DMS79 treated with DMSO at 0.1 percent for 48 hours (cell line): ENCODE measurements at regions not wholly inside any gene's neighbourhood (a gene's known extent, or its start where the extent isn't known, plus 50 kb on each side); places are given as distances from the start of the nearest gene placed in this dataset.
"Not testable (repeated sequence)": the region's sequence is repeated elsewhere in the genome, so short reads cannot be mapped to it uniquely, and the experiment has no call there.

ENCODE experiments used
- DNase-seq: peaks from one replicate; lab custom pipeline; 2025; lab: John Stamatoyannopoulos, UW

DNA sequence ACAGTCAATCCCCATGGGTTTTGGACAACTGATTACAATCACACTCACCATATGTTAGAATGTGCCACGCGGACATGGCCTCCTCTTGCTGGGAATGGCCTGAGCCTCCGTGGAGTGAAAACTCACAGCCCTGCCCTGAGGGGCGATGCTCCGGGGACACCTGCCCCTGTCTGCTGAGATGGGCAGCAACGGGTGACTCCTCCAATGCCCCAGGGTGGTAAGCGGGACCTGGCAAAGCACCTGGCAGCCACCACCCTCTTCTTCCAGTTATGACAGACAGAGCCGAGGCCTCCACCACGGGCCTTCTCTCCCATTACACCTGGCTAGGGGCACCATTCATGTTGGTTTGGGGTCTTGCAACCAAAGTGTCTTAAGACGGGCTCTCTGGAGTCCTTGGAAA, 94.9 kb upstream of the COL5A1 start:
- DNase-seq = no peak

DNA sequence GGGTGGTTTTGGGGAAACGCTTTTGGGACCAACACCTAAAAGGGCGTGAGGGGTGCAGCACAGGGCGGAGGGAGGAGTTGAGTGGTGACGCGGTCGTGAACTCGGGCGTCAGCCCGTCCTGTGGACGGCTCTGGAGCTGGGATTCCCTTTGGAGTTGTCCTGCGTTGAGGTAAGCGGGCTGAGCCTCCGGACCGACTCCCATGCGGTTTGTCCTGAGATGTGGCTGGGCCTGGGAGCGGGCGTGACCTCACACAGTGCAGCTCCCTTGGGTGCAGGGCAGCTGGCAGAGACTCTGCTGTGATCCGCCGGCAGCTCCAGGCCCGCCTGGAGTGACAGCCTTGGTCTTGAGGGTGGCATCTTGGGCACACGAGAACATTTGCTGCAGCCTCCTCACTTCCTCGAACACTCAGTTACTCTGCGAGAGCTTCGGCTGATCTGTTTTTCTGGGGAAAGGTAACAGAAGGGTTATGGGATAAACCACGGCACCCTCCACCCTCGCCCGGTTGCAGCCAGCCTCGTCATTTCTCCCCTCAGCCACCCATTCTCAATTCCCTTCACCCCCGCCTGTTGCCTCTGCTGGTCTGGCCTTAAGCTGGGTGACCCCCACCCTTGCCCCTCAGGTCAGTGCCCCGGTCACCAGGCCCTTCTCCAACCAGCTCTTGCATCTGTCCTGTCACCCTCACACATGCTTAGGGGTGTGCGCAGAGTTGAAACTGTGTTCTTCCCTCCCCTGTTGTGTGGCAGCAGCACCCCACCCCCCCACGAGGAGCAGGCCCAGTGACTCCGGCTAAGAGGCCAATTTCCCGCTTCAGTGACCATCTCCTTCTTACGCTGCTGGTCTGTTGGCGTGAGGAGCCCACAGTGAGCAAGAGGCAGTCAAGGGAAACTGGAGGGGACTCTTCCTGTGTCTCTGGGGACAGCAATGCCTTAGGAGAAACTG, 94.2 kb upstream of the COL5A1 start:
- DNase-seq = peak; percentile 31

DNA sequence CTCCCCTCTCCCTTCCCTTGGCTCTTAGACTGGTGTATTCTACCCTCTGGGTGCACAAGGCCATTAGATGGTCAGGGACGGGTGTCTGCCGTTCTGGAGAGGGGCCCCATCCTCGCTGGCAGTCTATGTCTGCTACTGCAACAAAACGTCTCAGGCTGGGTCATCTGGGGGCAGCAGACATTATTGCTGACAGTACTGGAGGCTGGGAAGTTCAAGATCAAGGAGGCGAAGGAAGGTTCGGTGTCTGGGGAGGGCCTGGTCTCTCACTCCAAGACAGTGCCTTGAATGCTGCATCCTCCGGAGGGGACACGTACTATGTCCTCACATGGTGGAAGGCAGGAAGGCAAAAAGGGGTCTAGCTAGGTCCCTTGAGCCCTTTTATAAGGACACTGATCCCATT, 93.4 kb upstream of the COL5A1 start:
- no peak for DNase-seq

DNA sequence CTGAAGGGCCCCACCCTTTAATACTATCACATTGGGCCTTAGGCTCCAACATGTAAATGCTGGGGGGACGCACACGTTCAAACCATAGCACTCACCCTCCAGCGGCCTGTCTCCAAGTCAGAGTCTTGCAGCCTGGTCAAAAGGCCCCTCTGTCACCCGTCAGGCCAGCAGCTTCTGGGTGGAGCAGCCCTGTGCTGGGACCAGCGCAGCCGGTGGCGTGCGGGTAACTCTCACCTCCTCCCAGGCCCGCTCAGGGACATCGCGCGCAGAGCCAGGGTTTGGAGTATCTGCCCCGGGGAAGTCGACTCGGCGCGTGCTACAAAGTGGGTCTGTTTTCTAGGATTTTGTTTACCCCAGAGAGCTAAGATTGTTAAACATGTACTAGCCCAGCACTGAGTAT, 93.0 kb upstream of the COL5A1 start:
- no peak for DNase-seq

DNA sequence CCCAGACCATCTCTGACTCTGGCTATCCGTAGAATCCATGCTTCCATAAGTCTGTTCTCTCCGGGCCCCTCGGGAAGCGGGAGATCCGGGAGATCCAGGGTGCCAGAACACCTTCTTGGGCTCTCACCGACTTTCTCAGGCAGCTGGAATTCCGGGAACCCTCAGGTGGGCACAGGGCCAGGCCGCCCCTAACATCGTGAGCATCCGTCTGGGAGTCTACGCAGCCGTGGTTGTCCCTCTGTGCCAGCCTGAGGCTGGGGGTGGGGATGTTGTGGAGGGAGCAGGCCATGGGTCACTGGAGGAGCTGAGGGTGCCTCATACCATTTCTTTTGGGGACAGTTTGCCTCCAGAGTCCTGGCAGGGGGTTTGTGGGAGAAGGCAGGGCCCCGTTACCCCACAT, 92.3 kb upstream of the COL5A1 start:
- DNase-seq = no peak

DNA sequence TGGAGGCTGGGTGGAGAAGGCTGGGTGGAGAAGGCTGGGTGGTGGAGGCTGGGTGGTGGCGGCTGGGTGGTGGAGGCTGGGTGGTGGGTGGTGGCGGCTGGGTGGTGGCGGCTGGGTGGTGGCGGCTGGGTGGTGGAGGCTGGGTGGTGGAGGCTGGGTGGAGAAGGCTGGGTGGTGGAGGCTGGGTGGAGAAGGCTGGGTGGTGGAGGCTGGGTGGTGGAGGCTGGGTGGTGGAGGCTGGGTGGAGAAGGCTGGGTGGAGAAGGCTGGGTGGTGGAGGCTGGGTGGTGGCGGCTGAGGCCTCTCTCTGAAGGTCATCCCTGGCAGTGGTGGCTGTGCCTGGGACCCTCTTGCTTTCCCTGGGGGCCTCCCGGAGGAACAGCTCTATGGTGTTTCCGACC, 91.5 kb upstream of the COL5A1 start:
- DNase-seq = not testable (repeated sequence)

DNA sequence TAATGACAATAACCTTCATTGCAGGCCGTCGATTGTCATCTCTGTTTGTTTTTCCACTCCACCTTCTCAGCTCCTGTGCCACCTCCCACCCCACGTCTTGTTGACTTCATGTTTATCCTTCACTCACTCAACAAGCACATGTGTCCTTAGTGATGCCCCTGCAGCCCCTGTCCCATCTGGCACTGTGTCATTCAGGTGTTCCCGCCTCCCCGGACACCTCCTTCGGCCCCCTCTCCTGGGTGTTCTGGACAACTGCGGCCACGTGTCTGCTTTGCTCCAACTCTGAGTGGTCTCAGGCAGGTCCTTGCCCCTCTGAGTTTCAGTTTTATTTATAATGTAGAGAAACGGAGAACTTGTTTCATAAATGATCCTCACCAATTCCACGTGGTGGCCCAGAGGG, 91.0 kb upstream of the COL5A1 start:
- no peak for DNase-seq

DNA sequence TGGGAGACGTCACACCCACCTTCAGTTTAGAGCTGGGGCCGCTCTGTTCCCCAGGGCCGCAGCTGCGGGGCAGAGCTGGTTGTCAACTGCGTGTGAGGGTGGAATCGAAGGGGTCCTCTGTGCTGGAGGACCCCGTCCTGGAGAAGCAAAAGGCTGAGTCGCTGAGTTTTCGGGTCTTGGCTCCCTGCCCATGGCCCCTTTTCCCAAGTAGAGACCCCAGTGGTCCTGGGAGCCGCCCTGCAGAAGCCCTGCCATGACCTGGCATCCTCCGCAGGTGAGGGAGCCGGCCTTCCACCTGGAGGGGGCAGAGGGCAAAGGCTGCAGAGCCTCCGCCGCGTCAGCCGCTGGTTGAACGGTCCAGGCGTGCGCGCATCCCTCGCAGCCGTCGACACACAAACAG, 90.4 kb upstream of the COL5A1 start:
- DNase-seq = no peak

DNA sequence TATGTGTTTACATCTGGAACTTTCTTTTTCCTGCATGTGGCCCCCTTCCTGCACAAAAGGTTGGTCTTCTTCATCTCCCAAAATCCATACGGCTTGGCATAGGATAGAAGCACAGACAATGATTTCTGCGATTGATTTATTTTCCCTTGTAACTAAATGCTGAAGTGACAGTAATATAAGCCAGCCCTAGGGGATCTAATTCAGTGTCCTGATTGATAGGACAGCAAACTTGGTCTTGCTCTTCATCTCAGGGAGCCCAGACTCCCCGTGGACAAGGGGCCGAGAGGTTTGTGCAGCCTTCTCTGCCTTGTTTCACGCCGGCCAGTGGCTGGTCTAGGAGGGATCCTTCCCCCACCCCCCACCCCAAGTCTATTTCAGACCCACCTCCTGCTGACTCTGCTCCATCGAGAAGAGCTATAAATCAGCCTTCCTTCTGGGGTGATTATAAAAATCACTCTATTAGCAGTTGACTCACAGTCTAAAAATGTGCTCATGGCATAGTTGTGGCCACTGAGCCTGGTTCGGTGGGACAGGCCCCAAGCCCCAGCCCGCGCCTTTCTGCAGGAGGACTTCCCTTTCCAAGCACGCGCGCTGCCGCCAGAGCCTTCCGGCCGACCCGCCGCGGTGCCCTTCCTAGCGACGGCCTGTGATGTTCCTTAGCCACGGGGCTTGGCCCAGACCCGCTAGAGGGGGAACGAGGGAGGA, 89.8 kb upstream of the COL5A1 start:
- no peak for DNase-seq

DNA sequence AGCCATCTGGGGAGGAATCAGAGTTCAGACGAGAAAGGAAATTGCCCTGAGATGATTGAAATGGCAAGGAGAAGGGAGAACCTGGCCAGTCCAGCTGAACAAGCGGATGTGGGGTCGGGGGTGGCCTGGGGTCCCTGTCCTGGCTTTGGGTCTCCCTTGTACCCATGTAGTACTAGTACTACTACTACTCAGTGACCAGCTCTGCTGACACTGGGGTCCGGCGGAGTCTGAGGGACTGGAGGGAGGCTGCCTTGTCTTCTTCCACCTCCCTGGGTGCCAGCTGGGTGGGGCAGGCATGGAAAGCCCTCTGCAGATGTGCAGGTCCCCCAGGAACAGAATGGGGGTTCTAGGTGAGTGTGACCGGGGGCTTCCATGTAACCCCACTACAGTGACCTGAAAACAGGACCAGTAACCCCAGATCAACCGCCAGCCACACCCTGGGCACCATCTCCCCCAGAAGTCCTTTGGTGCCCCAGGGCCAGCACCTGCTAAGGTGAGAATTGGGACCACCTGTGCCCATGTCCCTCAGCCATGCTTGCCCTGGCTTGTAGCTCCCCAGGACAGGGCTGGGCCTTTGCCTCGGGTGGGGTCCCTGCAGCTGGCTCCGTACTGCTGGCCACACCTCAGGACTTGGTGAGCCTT, 89.1 kb upstream of the COL5A1 start:
- DNase-seq = no peak

DNA sequence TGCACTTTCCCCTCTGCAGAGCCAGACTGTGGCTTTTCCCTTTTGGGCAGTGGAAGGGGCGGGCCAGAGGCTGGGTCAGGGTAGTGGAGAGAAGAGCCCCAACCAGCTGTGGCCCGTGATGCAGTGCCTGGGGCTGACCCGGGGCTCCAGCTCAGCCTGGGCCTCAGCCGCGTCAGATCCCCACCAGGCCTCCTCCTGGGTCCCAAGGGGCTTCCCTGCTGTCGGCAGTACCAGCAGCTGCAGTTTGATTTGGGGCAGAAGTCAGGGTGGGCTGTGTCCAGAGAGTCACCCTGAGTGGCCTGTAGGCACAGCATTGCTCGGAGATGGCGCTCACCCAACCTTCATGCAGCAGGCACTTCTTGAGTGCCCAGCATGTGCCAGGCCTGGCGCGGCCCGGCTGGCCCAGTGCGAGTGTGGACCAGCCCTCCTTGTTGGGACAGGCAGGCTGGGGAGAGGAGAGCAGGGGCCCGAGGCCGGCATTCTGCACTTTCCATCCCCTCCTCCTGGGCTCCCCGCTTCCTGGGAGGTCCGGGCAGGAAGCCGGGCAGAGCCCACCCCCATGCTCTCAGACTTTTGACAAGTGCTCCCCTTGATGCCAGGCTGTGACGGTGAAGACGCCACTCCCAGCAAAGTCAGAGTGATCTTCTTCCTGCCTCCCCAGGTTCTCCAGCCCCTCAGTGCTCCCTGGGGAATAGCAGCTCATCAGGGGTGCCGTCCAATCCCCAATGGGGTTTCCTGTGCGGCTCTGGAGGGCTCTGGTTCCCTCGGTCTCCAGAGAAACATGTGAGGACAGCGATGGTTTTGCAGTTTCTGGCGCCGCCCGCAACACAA, 88.3 kb upstream of the COL5A1 start:
- no peak for DNase-seq

DNA sequence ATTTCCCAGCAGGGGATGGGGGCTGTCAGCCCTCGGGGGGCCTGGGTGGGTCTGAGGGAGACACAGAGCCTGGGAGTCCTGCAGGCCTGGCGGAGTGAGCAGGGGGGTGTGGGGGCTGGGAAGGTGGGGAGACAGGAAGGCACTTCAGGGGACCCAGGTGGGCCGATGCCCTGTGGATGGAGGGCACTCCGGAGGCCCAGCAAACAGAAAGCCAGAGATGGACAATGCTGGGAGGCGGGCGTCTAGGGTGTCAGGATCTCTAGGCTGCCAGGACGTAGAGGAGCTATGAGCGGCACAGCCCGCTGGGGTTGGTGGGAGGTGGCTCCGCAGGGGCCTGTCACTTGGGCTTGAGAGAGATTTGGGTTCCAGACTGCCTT, 87.6 kb upstream of the COL5A1 start:
- DNase-seq = no peak

DNA sequence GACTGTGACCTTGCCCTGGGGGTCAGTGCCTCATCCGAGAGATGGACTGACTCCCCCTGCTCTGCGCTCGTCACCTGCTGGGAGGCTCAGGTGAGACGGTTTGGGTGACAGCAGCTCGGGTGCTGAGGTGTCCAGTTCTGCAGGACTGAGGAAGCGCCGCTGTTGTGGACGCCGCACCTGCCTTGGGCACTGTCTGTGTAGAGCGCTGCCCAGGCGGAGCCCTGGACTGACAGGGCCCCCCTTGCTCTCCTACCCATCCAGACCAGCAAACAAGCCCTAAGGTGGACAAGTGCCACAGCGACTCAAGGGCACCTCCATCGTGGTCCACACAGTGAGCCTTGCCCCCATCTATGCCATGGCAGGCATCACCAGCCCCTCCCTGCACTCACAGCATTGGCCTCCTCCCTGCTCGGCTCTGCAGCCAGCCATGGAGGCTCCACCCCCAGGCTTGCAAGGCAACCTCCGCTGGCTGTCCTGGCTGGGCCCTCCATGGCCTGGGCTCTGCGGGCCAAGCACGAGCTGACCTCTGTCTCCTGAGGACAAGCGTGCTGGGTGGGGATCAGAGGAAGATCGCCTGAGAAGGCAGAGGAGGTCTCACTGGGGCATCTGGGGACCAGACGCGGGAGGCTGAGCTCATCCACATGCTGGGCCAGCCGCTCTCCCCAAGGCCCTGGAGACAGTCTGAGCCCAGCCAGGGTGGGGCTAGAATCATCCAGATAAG, 87.1 kb upstream of the COL5A1 start:
- no peak for DNase-seq

DNA sequence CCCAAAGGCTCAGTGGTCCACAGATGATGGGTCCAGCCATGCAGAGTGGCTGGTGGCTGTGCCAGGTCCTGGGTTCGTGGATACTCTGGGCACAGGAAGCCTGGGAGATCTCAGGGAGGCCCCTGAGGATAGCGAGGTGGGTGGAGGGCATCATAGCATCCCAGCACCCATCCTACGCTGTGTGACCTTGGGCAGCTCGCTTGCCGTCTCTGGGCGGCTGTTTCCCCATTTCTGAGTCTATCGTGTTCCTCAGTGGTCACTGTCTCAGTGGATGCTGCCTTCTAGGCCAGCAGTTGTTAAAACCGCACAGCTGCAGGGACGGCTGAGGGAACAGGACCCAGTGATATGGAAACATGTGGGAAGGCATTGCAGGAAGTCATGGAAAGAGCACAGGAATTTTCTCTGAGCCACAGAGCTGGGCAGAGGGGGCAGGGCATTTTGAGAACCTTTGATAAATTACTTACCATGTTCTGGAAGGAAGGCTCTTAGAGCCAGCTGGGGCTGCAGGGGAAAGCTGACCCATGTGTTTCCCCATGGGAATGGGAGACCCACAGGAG, 86.4 kb upstream of the COL5A1 start:
- DNase-seq = no peak

DNA sequence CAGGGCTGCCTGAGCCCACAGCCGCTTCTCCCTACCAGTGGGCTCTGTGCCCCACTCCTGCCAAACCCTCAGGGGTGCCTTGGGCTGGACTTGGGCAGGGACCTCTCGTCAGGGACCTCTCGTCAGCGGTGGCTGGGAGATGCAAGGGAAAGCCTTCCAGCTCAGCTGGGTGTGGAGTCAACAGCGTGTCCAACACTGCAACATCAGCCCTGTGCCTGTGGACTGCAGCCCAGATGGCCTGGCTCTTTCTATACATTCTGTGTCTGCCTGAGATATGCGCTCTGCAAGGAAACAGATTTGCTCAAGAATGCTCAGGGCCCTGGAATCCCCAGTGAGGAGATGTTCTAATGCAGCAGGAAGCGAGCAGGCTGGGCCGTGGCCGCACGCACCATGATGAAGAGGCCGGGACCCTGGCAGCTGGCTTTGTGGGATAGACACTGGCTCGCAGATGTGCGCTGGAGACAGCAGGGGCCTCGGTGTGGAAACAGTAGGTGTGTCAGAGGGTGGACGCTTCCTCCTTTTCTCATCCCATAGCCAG, 85.0 kb upstream of the COL5A1 start:
- no peak for DNase-seq

DNA sequence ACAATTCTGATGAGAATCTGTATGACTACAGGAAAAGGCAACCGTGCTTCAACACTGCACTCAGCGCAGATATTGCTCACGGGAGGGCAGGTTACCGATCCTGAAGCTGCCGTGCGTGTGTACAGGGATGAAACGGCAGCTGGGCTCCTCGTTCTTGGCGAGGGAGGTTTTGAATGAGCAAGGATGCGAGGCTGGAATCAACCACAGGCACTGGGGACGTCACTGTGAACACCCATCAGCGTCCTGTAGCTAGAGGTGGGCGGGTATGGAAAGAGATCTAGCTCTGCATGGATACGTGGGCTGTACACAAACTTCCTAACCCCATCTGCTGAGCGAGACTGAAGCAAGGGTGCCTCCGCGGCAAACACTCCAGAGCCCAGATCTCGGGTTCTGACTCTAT, 84.3 kb upstream of the COL5A1 start:
- DNase-seq = no peak

DNA sequence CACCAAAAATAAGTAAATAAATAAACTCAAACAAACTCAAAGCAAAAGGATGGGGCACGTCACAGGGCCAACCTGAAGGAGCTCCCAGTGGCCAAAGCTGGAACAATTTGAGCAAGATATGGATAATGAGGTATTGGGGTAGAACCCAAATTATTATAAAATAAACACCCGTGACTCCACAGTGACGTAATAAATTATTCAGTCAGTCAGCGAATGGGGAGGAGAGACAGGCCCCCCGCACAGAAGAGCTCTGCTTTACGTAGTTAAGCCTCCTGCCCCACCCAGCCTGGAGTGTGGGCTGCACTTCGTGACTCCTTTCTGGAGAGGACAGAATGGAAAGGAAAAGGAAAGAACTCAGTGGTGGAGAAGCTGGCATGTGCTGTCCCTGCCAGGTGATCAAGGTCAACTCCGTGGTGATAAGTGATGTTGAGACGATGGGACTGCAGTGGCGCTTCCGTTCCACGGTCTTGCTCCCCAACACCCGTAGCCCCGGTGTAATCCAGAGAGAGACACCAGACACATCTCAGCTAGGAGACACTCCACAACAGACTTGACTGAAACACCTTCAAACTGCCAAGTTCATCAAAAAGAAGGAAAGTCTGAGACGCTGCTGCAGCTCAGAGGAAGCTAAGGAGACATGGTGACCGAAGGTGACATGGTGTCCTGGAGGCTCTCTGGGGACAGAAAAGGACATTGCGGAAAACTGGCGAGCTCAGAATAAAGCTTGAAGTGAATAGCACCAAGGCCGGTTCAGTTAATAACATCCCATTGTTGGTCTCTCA, 83.3 kb upstream of the COL5A1 start:
- no peak for DNase-seq

DNA sequence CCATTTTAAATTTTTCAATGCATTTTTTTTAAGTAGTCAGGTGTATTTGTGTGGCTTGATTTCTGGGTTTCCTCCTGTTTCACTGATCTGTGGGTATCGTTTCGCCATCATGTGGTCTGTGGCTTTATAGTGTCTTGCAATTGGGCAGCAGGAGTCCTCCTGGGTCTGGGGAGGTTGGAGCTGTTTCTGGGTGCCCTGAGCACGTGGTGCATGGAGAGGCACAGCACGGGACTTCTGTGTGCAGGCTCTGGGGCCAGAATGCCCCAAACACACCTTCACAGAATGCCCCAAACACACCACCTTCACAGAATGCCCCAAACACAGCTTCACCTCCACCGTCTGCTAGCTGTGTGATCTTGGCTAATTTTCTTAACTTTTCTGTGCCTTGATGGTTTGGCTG, 82.6 kb upstream of the COL5A1 start:
- DNase-seq = no peak

DNA sequence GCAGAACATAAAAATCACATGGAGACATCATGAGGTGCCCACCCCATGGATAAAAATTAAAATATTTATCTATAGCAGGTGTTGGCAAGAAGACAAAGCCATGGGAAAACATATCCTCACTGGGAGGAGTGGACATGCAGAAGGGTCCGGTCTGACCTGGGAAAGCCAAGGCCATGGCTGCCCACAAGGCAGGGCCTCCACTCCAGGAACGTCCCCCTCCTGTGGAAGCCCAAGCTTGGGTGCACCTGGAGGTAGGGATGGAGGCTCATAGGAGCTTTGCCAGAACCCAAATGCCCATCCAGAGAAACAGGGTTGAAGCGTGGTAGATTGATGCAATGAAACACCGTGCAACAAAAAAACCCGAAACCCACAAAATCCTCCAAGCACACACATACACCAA, 81.4 kb upstream of the COL5A1 start:
- no peak for DNase-seq

DNA sequence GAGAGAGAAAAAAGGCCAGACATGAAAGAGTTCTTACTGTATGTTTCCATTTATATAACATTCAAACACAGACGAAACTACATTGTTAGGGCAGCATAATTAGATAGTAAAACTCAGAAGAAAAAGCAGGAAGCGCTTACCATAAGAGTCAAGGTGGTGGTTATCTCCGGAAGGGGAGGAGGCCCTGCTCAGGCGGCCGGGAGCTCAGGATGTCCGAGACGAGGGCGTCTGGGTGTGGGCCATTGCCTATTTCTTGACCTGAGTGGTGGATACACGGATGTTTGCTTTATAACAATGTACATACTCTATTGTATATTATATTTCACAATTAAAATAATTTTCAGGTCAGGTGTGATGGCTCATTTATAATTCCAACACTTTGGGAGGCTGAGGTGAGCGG, 80.9 kb upstream of the COL5A1 start:
- no peak for DNase-seq
